GM13976 (cell line): ENCODE measurements at regions not wholly inside any gene's neighbourhood (a gene's known extent, or its start where the extent isn't known, plus 50 kb on each side); places are given as distances from the start of the nearest gene placed in this dataset.

Experiments
- DNase-seq: peaks from one replicate; pipeline ENCODE4 v3.0.0; 2012; ENCODE audit warnings: low spot score
- in situ Hi-C: fragments of 300-500 bp; cut with MboI; formaldehyde crosslinking; loops from one replicate; pipeline ENCODE4 v1.12.0; 2022; ENCODE audit warnings: low sequenced_read_pairs, mixed read lengths, inconsistent platforms; ENCODE audit not compliant: unreplicated experiment
- TF ChIP-seq, protein P1 (sequence below): IDR thresholded peaks from 2 replicates; pipeline ENCODE4 v1.5.1; 2012; ENCODE audit warnings: borderline replicate concordance, mild to moderate bottlenecking; ENCODE audit not compliant: insufficient read depth; ENCODE audit errors: extremely low read depth, missing control alignments, control extremely low read depth

DNA sequence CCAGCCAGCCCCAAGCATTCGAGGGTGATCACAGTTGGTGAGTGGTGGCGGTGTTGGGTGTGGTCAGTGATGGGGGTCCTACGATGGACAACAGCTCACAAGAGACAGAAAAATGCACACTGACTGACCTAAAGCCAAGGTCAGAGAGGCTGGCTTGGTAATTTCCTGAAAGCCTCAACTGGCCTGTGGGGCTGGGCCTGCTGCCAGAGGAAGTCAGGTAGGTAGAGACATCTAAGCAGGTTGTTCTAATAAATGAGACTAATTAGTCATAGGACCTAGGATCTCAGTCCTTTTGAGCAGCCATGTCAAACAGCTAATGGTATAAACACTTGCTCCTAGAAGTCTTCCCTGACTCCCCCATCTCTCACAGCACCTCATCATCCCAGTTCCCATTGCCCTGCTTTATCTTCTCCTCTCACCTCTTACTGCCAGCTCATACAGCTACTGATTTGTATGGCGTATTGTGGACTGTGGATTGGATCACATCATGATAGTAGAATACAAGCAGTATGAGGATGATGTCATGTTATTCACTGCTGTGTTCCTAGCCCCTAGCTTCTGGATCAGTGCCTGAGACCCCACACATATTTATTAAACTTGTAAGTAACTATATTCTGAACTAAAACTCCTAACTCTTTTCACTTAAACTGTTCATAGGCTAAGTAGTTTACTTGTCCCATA, 262.9 kb upstream of the KLHL29 start:
- TF ChIP-seq, protein P1, sequence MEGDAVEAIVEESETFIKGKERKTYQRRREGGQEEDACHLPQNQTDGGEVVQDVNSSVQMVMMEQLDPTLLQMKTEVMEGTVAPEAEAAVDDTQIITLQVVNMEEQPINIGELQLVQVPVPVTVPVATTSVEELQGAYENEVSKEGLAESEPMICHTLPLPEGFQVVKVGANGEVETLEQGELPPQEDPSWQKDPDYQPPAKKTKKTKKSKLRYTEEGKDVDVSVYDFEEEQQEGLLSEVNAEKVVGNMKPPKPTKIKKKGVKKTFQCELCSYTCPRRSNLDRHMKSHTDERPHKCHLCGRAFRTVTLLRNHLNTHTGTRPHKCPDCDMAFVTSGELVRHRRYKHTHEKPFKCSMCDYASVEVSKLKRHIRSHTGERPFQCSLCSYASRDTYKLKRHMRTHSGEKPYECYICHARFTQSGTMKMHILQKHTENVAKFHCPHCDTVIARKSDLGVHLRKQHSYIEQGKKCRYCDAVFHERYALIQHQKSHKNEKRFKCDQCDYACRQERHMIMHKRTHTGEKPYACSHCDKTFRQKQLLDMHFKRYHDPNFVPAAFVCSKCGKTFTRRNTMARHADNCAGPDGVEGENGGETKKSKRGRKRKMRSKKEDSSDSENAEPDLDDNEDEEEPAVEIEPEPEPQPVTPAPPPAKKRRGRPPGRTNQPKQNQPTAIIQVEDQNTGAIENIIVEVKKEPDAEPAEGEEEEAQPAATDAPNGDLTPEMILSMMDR: no peak
- in situ Hi-C loops: no loop called here
- DNase-seq: no peak

DNA sequence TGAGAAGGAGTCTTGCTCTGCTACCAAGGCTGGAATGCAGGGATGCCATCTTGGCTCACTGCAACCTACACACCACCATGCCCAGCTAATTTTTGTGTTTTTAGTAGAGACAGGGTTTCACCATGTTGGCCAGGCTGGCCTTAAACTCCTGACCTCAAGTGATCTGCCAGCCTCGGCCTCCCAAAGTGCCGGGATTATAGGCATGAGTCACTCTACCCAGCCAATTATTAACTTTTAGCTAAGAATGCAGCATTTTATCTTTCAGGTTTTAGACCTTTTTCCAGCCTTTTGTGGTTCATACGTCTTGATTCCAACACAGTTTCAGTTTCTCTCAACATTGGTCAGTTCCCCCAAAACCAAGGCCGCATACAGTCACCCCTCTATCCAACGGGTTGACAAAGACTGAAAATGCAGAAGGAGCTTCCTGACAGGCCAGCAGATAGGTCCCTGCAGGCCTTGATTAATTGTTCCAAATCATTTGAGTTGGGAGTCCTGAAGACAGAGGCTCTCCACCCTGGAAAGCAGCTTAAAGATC, 262.2 kb upstream of the KLHL29 start:
- TF ChIP-seq, protein P1: no peak
- in situ Hi-C loops: no loop called here
- no peak for DNase-seq

DNA sequence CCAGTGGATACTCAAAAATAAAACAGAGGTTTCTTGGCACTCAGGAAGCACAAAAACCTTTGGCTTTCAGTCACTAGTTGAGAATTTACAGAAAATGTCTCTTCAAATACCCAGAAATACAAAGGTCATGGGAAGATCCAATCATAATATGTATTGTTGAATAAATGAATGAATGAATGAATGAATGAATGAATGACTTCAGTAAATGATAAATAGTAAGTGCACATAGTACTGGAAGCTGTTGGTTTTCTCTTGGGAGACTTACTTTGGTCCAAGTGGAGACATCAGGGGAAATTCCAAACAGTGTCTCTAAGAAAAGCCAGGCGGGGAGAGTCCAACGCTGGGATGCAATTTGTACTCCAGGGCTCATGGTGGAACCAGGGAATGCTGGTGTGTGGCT, 261.3 kb upstream of the KLHL29 start:
- no peak for DNase-seq
- TF ChIP-seq, protein P1: no peak
- in situ Hi-C loops: no loop called here

DNA sequence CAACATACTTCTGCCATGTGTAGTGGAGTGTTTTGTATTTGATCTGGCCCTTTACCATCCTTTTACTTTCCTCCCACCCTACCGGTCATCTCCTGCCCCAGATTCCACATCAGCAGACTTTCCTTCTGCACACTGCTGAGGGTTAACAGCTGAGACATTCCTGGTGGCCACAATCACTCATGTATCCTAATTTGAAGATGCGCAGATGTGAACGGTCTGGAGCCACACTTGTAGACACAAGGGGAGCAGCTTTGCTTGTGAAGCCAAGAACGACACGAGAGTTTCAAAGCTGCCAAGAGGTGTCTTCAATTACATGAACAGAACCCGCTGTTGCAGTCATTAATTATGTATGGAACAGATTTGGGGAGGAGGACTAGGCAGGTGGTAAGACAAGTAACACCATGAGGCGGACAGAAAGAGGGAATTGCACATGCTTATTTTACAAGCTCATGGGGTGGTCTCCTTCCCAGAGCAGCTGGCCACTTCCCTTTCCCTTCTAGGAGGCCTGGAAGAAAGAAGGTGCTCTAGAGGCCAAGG, 260.7 kb upstream of the KLHL29 start:
- TF ChIP-seq, protein P1: no peak
- no peak for DNase-seq
- in situ Hi-C loops: no loop called here

DNA sequence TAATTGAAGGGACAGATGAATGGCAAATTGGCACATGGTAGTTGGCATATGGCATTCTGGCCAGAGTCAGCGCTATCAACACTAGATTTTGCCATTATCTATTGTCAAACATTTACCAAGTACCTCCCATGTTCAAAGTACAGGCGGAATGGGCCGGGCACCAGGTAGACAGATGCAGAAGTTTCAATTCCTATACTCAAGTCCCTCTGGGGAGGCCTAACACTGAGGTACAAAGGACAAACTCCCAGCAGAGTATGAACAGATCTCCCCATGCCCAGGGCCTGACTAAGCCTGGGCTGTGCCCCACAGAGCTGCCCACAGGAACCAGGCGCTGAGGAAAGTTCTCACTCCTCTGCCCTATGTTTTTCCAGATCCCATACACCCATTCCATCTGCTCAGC, 257.5 kb upstream of the KLHL29 start:
- TF ChIP-seq, protein P1: no peak
- no peak for DNase-seq
- in situ Hi-C loops: no loop called here

DNA sequence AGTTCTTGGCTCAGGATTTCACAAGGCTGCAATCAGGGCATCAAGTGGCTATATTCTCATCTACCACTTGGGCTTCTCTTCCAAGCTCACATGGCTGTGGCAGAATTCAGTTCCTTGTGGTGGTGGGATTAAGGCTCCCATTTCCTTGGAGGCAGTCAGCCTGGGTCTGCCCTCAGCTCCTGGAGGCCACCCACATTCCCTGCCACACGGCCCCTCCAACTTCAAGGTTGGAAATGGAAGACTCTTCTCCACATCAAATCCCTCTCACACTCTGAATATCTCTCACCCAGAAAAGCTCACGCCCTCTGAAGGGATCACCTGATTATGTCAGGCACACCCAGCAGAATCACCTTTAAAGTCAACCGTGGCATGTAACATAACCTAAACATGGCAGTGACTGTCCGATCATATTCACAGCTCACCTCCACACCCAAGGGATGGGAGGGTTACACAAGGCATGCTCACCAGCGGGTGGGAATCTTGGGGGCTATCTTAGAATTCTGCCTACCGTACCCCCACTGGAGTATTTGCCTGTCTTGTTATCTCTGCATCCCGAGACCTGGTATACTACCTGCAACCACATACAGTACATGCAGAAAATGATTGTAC, 256.2 kb upstream of the KLHL29 start:
- in situ Hi-C loops: no loop called here
- TF ChIP-seq, protein P1: no peak

More for the DNA sequence above, 256.2 kb upstream of the KLHL29 start:
- no peak for DNase-seq
